CD4-positive, alpha-beta memory T cell (primary cell): ENCODE measurements at regions not wholly inside any gene's neighbourhood (a gene's known extent, or its start where the extent isn't known, plus 50 kb on each side); places are given as distances from the start of the nearest gene placed in this dataset.

Experiments used
- CTCF ChIA-PET: fragments of 350-600 bp; sonication (Branson Sonifier 250); formaldehyde crosslinking; loops from one replicate; lab custom pipeline; 2021; ENCODE audit warnings: inconsistent platforms; ENCODE audit not compliant: partially characterized antibody; lab: Charles Lee
- POLR2A ChIA-PET: fragments of 350-600 bp; sonication (Branson Sonifier 250); formaldehyde crosslinking; loops from one replicate; lab custom pipeline; 2021; ENCODE audit not compliant: partially characterized antibody; lab: Charles Lee
- DNase-seq, 5 donors: peaks; one replicate each; pipeline versions ENCODE4 v3.0.0 to v3.0.0-alpha.2; 2020 to 2022; ENCODE audit warnings: mixed read lengths in 1 of 5
- H3K27ac ChIP-seq: one replicate; pipeline ENCODE4 v1.7.0; 2013; ENCODE audit warnings: low read depth, low read length
- H3K27me3 ChIP-seq: 2 replicates; pipeline ENCODE4 v1.7.0; 2013; ENCODE audit warnings: mild to moderate bottlenecking, low read length, moderate library complexity; ENCODE audit not compliant: insufficient read depth
- H3K36me3 ChIP-seq: 2 replicates; pipeline ENCODE4 v1.7.0; 2013; ENCODE audit warnings: mild to moderate bottlenecking, low read length, moderate library complexity; ENCODE audit not compliant: insufficient read depth
- H3K4me1 ChIP-seq: 2 replicates; pipeline ENCODE4 v1.7.0; 2013; ENCODE audit warnings: mild to moderate bottlenecking, low read length, moderate library complexity; ENCODE audit not compliant: insufficient read depth
- H3K4me3 ChIP-seq, 2 donors: one replicate each; pipeline ENCODE4 v1.7.0; 2013; ENCODE audit warnings: low read length in 2 of 2, mild to moderate bottlenecking in 1 of 2
- H3K9me3 ChIP-seq, 2 donors: one replicate each; pipeline ENCODE4 v1.7.0; 2013; ENCODE audit warnings: low read length in 2 of 2, control low read depth in 1 of 2; ENCODE audit not compliant: control insufficient read depth in 1 of 2
- H3K27ac Mint-ChIP-seq, 7 donors: one replicate each; pipeline ENCODE4 v1.8.0; 2020 to 2021; ENCODE audit warnings: mixed read lengths in 7 of 7, mild to moderate bottlenecking in 6 of 7, inconsistent platforms in 3 of 7, moderate library complexity in 3 of 7
- H3K27me3 Mint-ChIP-seq, 2 donors: one replicate each; pipeline ENCODE4 v1.8.0; 2020 to 2021; ENCODE audit warnings: mixed read lengths in 2 of 2
- H3K36me3 Mint-ChIP-seq, 2 donors: one replicate each; pipeline ENCODE4 v1.8.0; 2020 to 2021; ENCODE audit warnings: mixed read lengths in 2 of 2, inconsistent platforms in 1 of 2, mild to moderate bottlenecking in 1 of 2
- H3K4me1 Mint-ChIP-seq, 4 donors: one replicate each; pipeline ENCODE4 v1.8.0; 2020 to 2021; ENCODE audit warnings: mixed read lengths in 4 of 4, mild to moderate bottlenecking in 1 of 4
- H3K4me3 Mint-ChIP-seq, 8 donors: one replicate each; pipeline ENCODE4 v1.8.0; 2020 to 2021; ENCODE audit warnings: mixed read lengths in 8 of 8, mild to moderate bottlenecking in 7 of 8, moderate library complexity in 6 of 8, inconsistent platforms in 3 of 8
- H3K9me3 Mint-ChIP-seq, 8 donors: one replicate each; pipeline ENCODE4 v1.8.0; 2020 to 2021; ENCODE audit warnings: mixed read lengths in 8 of 8, mild to moderate bottlenecking in 5 of 8, inconsistent platforms in 3 of 8, moderate library complexity in 1 of 8
- intact Hi-C: fragments of 100-400 bp; cut with micrococcal nuclease; formaldehyde crosslinking; loops from one replicate; pipeline ENCODE4 v1.15.1; 2023

DNA sequence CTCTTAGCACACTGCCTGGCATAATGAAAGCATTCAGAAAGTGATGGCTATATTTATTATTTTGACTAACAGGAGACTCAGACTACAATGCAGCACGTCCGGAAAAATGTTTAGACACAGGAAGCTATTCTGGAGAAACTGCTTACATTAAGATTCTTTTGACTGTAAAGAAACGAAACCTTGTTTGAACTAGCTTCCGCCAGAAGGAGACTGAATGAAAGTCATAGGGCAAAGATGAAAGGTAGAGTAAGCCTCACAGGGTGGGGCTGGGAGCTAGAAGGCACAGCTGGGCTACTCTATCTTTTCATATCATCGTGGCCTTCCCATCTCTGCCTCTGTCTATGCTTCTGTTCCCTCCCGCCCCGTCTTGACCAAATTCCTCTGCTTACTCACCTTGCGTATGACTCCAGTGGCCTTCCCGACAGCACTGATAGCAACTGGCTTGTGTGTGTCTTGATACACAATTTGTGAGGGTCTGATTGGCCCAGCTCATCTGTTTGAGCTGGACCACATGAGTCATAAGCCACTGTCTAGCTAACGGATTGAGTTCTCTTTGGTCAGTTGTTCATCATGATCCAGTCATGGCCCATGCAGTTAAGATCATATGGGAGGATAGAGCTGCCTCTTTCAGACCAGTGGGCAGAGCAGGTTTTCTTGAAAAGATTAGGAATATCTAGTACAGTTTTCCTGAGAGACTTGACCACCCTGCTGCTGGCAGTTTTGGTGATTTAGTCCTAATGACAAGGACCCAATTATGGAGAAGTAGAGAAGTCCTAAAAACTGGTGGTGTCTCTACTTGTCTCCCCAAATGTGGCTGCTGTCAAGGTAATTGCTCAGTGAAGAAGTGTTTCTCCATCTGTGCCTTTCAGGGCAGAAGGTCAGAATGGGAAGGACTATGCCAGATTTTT lies 151.5 kb upstream of the SLC38A2 start:
- POLR2A ChIA-PET = interaction anchor here (0.7 to 2.4 kb wide), 15 partner anchors 9 to 534 kb away, joined by 3 to 25 read pairs (median 5); partner anchors contain the start of genes SCAF11 and SLC38A2
- H3K27ac Mint-ChIP-seq = peak overlapping the region; percentile 66 to 95 (median 94)

GRCh38 chr12:46523446-46523845 lies 150.9 kb upstream of the SLC38A2 start:
- no peak overlapping the region for H3K4me3 ChIP-seq
- Mint-ChIP-seq H3K27me3 (no peaks in the 10 kb centered on the region), H3K36me3 (peaks cover 0 to 3% of the 10 kb centered on the region in 2 donors), H3K4me1 (peaks cover 18 to 32% (median 25%) of the 10 kb centered on the region in 4 donors), H3K9me3 (peaks cover 0 to 5% (median 0%) of the 10 kb centered on the region in 8 donors), H3K4me3 (peak overlapping the region; percentile 64 to 79 (median 78)), H3K27ac (peak overlapping the region; percentile 66 to 95 (median 94))
- H3K4me1 ChIP-seq = peaks cover 18% of the 10 kb centered on the region
- H3K27me3 ChIP-seq = no peaks in the 10 kb centered on the region
- DNase-seq = no peak
- no peaks in the 10 kb centered on the region for H3K9me3 ChIP-seq
- ChIA-PET CTCF (interaction anchor here (0.8 to 2.5 kb wide), 9 partner anchors 11 to 170 kb away, joined by 3 to 12 read pairs (median 3); no protein-coding TSS in a partner anchor), POLR2A (interaction anchor here (0.7 to 2.4 kb wide), 14 partner anchors 9 to 533 kb away, joined by 3 to 25 read pairs (median 6); partner anchors contain the start of genes SCAF11 and SLC38A2)
- intact Hi-C loops = loop anchor here (5.0 kb wide), 1 partner anchor 151 kb away; the partner anchor contains the start of gene SLC38A2
- H3K36me3 ChIP-seq = no peaks in the 10 kb centered on the region
- H3K27ac ChIP-seq = peak overlapping the region; percentile 51

More for the DNA sequence above, 151.5 kb upstream of the SLC38A2 start:
- H3K36me3 Mint-ChIP-seq = peaks cover 0 to 3% of the 10 kb centered on the region in 2 donors
- no peaks in the 10 kb centered on the region for H3K27me3 Mint-ChIP-seq
- CTCF ChIA-PET = interaction anchor here (0.7 to 2.5 kb wide), 11 partner anchors 11 to 170 kb away, joined by 3 to 12 read pairs (median 3); no protein-coding TSS in a partner anchor
- Histone ChIP-seq H3K27ac (peak overlapping the region; percentile 51), H3K9me3 (no peaks in the 10 kb centered on the region), H3K4me3 (peak overlapping the region in 1 of 2 donors; percentile 21), H3K27me3 (no peaks in the 10 kb centered on the region), H3K4me1 (peaks cover 18% of the 10 kb centered on the region), H3K36me3 (no peaks in the 10 kb centered on the region)
- intact Hi-C loops = loop anchor here (5.0 kb wide), 1 partner anchor 152 kb away; the partner anchor contains the start of gene SLC38A2
- DNase-seq = peak; percentile 52 to 65 (median 56)
- peaks cover 17 to 32% (median 25%) of the 10 kb centered on the region in 4 donors for H3K4me1 Mint-ChIP-seq
- H3K4me3 Mint-ChIP-seq = peak overlapping the region; percentile 64 to 79 (median 78)
- peaks cover 0 to 12% (median 0%) of the 10 kb centered on the region in 8 donors for H3K9me3 Mint-ChIP-seq

DNA sequence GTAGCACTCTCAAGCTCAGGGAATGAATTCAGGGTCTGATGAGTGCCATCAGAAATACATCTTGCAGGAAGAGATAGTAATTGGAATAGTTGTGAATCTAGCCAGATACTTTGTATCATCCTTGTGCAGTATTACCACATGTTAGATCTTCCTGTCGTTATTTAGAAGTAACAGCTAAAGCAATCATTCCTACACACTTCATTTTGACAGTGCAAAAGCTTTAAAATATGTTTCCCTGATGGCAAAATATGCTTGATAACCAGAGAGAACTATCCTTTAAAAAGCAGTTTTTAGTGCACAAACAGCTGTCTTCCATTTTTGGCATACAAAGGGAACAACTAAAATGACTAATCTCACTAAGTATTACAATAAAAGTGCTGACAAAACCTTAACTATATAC lies 149.5 kb upstream of the SLC38A2 start:
- H3K9me3 Mint-ChIP-seq = peaks cover 0 to 1% (median 0%) of the 10 kb centered on the region in 8 donors
- peaks cover 26% of the 10 kb centered on the region for H3K4me1 ChIP-seq
- H3K36me3 ChIP-seq = no peaks in the 10 kb centered on the region
- no peak overlapping the region for H3K4me3 ChIP-seq
- no peaks in the 10 kb centered on the region for H3K9me3 ChIP-seq
- H3K36me3 Mint-ChIP-seq = peaks cover 0 to 2% of the 10 kb centered on the region in 2 donors
- no peaks in the 10 kb centered on the region for H3K27me3 ChIP-seq
- H3K27me3 Mint-ChIP-seq = no peaks in the 10 kb centered on the region
- CTCF ChIA-PET = interaction anchor here (0.7 to 2.1 kb wide), 4 partner anchors 9 to 139 kb away, joined by 3 to 5 read pairs (median 4); no protein-coding TSS in a partner anchor
- POLR2A ChIA-PET = interaction anchor here (0.9 kb wide), 1 partner anchor 64 kb away, joined by 3 read pairs; no protein-coding TSS in a partner anchor
- H3K4me1 Mint-ChIP-seq = peaks cover 27 to 43% (median 34%) of the 10 kb centered on the region in 4 donors
- intact Hi-C loops = loop anchor here (5.0 kb wide), 1 partner anchor 150 kb away; the partner anchor contains the start of gene SLC38A2
- no peak overlapping the region for H3K27ac Mint-ChIP-seq
- no peak for DNase-seq
- no peak overlapping the region for H3K4me3 Mint-ChIP-seq
- H3K27ac ChIP-seq = no peak overlapping the region

DNA sequence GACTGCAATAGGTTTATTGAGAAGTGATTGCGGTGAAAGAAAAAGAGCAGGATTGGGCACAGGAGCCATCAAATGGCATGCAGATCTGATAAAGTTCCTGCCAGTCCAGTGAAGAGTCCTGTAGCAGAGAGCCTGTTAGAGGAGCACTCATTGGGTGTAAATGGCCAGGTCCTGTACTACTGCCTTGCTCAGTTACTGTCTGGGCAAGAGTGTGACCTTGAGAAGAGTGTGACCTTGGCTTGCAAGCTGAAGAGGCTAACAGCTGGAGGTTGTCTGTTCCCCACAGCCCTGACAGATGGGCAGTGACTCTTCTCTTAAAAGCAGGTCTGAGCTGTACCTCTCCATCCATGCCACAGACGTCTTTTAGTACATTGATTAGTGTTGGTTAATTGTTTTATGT lies 148.6 kb upstream of the SLC38A2 start:
- Histone ChIP-seq H3K27me3 (no peaks in the 10 kb centered on the region), H3K9me3 (no peaks in the 10 kb centered on the region), H3K4me1 (peaks cover 31% of the 10 kb centered on the region), H3K27ac (no peak overlapping the region), H3K4me3 (no peak overlapping the region), H3K36me3 (no peaks in the 10 kb centered on the region)
- ChIA-PET POLR2A (no interaction called here), CTCF (interaction anchor here (2.1 kb wide), 3 partner anchors 8 to 141 kb away, joined by 4 to 9 read pairs (median 5); no protein-coding TSS in a partner anchor)
- Mint-ChIP-seq H3K27me3 (no peaks in the 10 kb centered on the region), H3K27ac (peak overlapping the region in 2 of 7 donors; percentile 14 to 46), H3K4me1 (peaks cover 28 to 51% (median 36%) of the 10 kb centered on the region in 4 donors), H3K36me3 (peaks cover 0 to 3% of the 10 kb centered on the region in 2 donors), H3K4me3 (no peak overlapping the region), H3K9me3 (peaks cover 0 to 2% (median 0%) of the 10 kb centered on the region in 8 donors)
- intact Hi-C loops = loop anchor here (5.0 kb wide), 1 partner anchor 149 kb away; the partner anchor contains the start of gene SLC38A2
- no peak for DNase-seq

DNA sequence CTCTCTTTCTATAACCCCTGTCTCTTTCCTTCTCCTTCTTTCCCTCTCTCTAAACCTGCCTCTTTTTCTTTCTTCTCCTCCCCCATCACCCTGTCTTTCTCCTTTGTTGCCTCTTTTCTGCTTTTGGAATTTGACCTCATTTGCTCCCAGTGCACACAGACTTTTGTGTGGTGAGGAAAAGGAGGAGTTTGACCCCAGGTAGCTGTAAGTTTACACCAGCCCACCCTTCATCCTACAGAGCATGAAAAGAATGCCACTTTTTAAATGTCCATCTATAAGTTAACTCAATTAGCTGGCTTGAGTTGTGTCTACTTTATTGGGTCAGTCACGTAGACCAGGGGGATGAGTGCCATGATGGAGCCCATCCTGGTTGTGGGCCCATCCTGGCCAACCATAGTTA lies 146.8 kb upstream of the SLC38A2 start:
- Histone ChIP-seq H3K9me3 (no peaks in the 10 kb centered on the region), H3K27ac (no peak overlapping the region), H3K27me3 (no peaks in the 10 kb centered on the region), H3K4me1 (peaks cover 24% of the 10 kb centered on the region), H3K4me3 (no peak overlapping the region), H3K36me3 (no peaks in the 10 kb centered on the region)
- POLR2A ChIA-PET = no interaction called here
- H3K4me1 Mint-ChIP-seq = peaks cover 27 to 47% (median 32%) of the 10 kb centered on the region in 4 donors
- H3K4me3 Mint-ChIP-seq = no peak overlapping the region
- H3K27me3 Mint-ChIP-seq = no peaks in the 10 kb centered on the region
- CTCF ChIA-PET = interaction anchor here (2.1 kb wide), 1 partner anchor 142 kb away, joined by 9 read pairs; no protein-coding TSS in a partner anchor
- intact Hi-C loops = loop anchor here (5.0 kb wide), 1 partner anchor 143 kb away; no protein-coding TSS in a partner anchor
- DNase-seq = no peak
- peaks cover 0 to 3% of the 10 kb centered on the region in 2 donors for H3K36me3 Mint-ChIP-seq
- peak overlapping the region in 3 of 7 donors; percentile 31 to 72 (median 43) for H3K27ac Mint-ChIP-seq
- peaks cover 0 to 2% (median 0%) of the 10 kb centered on the region in 8 donors for H3K9me3 Mint-ChIP-seq

- Histone ChIP-seq H3K36me3 (no peaks in the 10 kb centered on the region), H3K9me3 (no peaks in the 10 kb centered on the region), H3K27me3 (no peaks in the 10 kb centered on the region), H3K4me3 (no peak overlapping the region), H3K4me1 (peaks cover 19% of the 10 kb centered on the region), H3K27ac (no peak overlapping the region)
- no peak for DNase-seq
- intact Hi-C loops = loop anchor here (5.0 kb wide), 1 partner anchor 144 kb away; no protein-coding TSS in a partner anchor
- H3K27ac Mint-ChIP-seq = no peak overlapping the region
- H3K36me3 Mint-ChIP-seq = peaks cover 0 to 3% of the 10 kb centered on the region in 2 donors
- no peak overlapping the region for H3K4me3 Mint-ChIP-seq
- no peaks in the 10 kb centered on the region for H3K27me3 Mint-ChIP-seq
- peaks cover 0 to 2% (median 0%) of the 10 kb centered on the region in 8 donors for H3K9me3 Mint-ChIP-seq
- ChIA-PET POLR2A (no interaction called here), CTCF (no interaction called here)
- H3K4me1 Mint-ChIP-seq = peaks cover 24 to 47% (median 30%) of the 10 kb centered on the region in 4 donors
These were observed 146.2 kb upstream of the SLC38A2 start for GRCh38 chr12:46518729-46519128.
